Uterus (tissue), 2 donors: ENCODE measurements at regions not wholly inside any gene's neighbourhood (a gene's known extent, or its start where the extent isn't known, plus 50 kb on each side); places are given as distances from the start of the nearest gene placed in this dataset.

ENCODE experiments used
- CTCF ChIP-seq, 4 experiments: fragments of 200-600 bp in 2 of 4; fragments of 450-650 bp in 2 of 4; sonication (generic) in 2 of 4; IDR thresholded peaks; one replicate each; pipeline ENCODE4 v1.5.1; 2016 to 2019; ENCODE audit warnings: antibody characterized with exemption in 4 of 4, mild to moderate bottlenecking in 2 of 4, moderate library complexity in 1 of 4
- POLR2A ChIP-seq, 2 donors: fragments of 450-650 bp; IDR thresholded peaks; one replicate each; pipeline ENCODE4 v1.6.1; 2016; ENCODE audit warnings: antibody characterized with exemption in 2 of 2, mild to moderate bottlenecking in 1 of 2, moderate library complexity in 1 of 2

DNA sequence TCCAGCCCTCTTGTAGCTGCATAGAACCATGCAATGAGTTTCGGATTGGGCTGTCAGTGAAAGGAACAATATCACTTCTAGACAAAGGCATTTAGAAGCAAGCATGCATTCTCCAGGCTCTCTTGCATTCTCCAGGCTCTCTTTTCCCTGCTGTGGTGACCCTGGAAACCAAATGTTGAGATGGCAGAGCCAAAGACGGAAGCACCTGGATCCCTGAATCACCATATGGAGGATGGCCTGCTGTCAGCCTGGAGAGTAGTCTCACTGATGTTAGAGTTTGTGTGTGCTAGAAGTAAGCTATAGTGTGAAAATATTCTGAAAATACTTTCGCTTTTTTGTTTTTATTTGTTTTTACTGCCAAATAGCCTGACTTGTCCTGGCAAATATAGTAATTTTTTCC lies 203.9 kb downstream of the C1D start:
- TF ChIP-seq CTCF (IDR thresholded peaks at IDR 0.05), result no peak
- no peak for TF ChIP-seq POLR2A (IDR thresholded peaks at IDR 0.05)
